GM23338 (cell line): ENCODE measurements at regions not wholly inside any gene's neighbourhood (a gene's known extent, or its start where the extent isn't known, plus 50 kb on each side); places are given as distances from the start of the nearest gene placed in this dataset.

Experiments
- ATAC-seq: fragments of 200-7000 bp; cut with Tn5 transposase; 3 replicates; pipeline ENCODE4 v1.9.1; 2020
- DNase-seq: peaks from one replicate; pipeline ENCODE4 v3.0.0-alpha.2; 2015; ENCODE audit warnings: low spot score
- H2AFZ ChIP-seq: fragments of 200-600 bp; sonication (generic); 2 replicates; pipeline ENCODE4 v1.8.0; 2016; ENCODE audit warnings: antibody characterized with exemption, mild to moderate bottlenecking, moderate library complexity
- H3F3A ChIP-seq: fragments of 200-600 bp; sonication (generic); replicated peaks from 2 replicates; pipeline ENCODE4 v1.8.0; 2017; ENCODE audit warnings: antibody characterized with exemption, mixed run types, low read depth
- H3K27ac ChIP-seq: fragments of 200-600 bp; sonication (generic); 2 replicates; pipeline ENCODE4 v1.6.1; 2016; ENCODE audit warnings: low read depth
- H3K27me3 ChIP-seq: fragments of 200-600 bp; sonication (generic); 2 replicates; pipeline ENCODE4 v1.8.0; 2016; ENCODE audit warnings: mild to moderate bottlenecking, mixed run types, moderate library complexity; ENCODE audit not compliant: insufficient read depth
- H3K36me3 ChIP-seq: fragments of 200-600 bp; sonication (generic); 2 replicates; pipeline ENCODE4 v1.8.0; 2016; ENCODE audit warnings: mild to moderate bottlenecking; ENCODE audit not compliant: insufficient read depth
- H3K4me1 ChIP-seq: fragments of 200-600 bp; sonication (generic); 2 replicates; pipeline ENCODE4 v1.8.0; 2016; ENCODE audit warnings: mild to moderate bottlenecking, moderate library complexity; ENCODE audit not compliant: insufficient read depth
- H3K4me2 ChIP-seq: fragments of 200-600 bp; sonication (generic); 2 replicates; pipeline ENCODE4 v1.7.1; 2017; ENCODE audit warnings: mixed run types
- H3K4me3 ChIP-seq: fragments of 200-600 bp; sonication (generic); 2 replicates; pipeline ENCODE4 v1.6.1; 2016; ENCODE audit warnings: mixed run types
- H3K79me2 ChIP-seq: fragments of 200-600 bp; sonication (generic); replicated peaks from 2 replicates; pipeline ENCODE4 v1.8.0; 2017; ENCODE audit warnings: mild to moderate bottlenecking; ENCODE audit not compliant: insufficient read depth
- H3K9me2 ChIP-seq: fragments of 200-600 bp; sonication (generic); 2 replicates; pipeline ENCODE4 v1.8.0; 2017; ENCODE audit not compliant: insufficient read depth
- H4K20me1 ChIP-seq: fragments of 200-600 bp; sonication (generic); replicated peaks from 2 replicates; pipeline ENCODE4 v1.8.0; 2017; ENCODE audit warnings: mild to moderate bottlenecking; ENCODE audit not compliant: insufficient read depth
- H3K27ac Mint-ChIP-seq: 2 replicates; pipeline ENCODE4 v1.8.0; 2020; ENCODE audit warnings: inconsistent platforms, mild to moderate bottlenecking, moderate library complexity, mixed read lengths
- H3K27me3 Mint-ChIP-seq: 3 replicates; pipeline ENCODE4 v1.8.0; 2022; ENCODE audit warnings: low read depth, mild to moderate bottlenecking, moderate library complexity, mixed read lengths, inconsistent platforms; ENCODE audit not compliant: insufficient read depth, poor library complexity
- H3K36me3 Mint-ChIP-seq: 3 replicates; pipeline ENCODE4 v1.8.0; 2021; ENCODE audit warnings: low read depth, mild to moderate bottlenecking, inconsistent platforms, moderate library complexity, mixed read lengths
- H3K4me1 Mint-ChIP-seq: 3 replicates; pipeline ENCODE4 v1.8.0; 2020; ENCODE audit warnings: mild to moderate bottlenecking, inconsistent platforms, mixed read lengths
- H3K4me3 Mint-ChIP-seq: 3 replicates; pipeline ENCODE4 v1.8.0; 2021; ENCODE audit warnings: moderate library complexity, mild to moderate bottlenecking, inconsistent platforms, mixed read lengths
- H3K9me3 Mint-ChIP-seq: 3 replicates; pipeline ENCODE4 v1.8.0; 2020; ENCODE audit warnings: moderate library complexity, mild to moderate bottlenecking, inconsistent platforms, mixed read lengths
- CREB1 ChIP-seq: fragments of 250-450 bp; sonication (Bioruptor Pico); IDR thresholded peaks from 2 replicates; pipeline ENCODE4 v1.5.0; 2020; ENCODE audit warnings: low read depth, mild to moderate bottlenecking, moderate library complexity
- CTCF ChIP-seq, 2 experiments: fragments of 200-600 bp in 1 of 2; sonication (generic) in 1 of 2; conservative IDR thresholded peaks; 2 replicates each; pipeline versions ENCODE4 v1.5.1 to v1.6.1; 2016 to 2017; ENCODE audit warnings: antibody characterized with exemption in 2 of 2, low read depth in 2 of 2, mild to moderate bottlenecking in 2 of 2, moderate library complexity in 1 of 2
- ETS1 ChIP-seq: IDR thresholded peaks from 2 replicates; pipeline ENCODE4 v1.6.1; 2016; ENCODE audit warnings: antibody characterized with exemption
- EZH2 ChIP-seq: fragments of 200-600 bp; sonication (generic); IDR thresholded peaks from one replicate; pipeline ENCODE4 v1.8.0; 2017; ENCODE audit warnings: antibody characterized with exemption, mild to moderate bottlenecking, low read depth; ENCODE audit not compliant: unreplicated experiment
- EZH2phosphoT487 ChIP-seq: fragments of 200-600 bp; sonication (generic); IDR thresholded peaks from one replicate; pipeline ENCODE4 v1.8.1; 2018; ENCODE audit warnings: antibody characterized with exemption; ENCODE audit not compliant: unreplicated experiment
- JUNB ChIP-seq: IDR thresholded peaks from one replicate; pipeline ENCODE4 v1.6.1; 2016; ENCODE audit warnings: antibody characterized with exemption; ENCODE audit not compliant: unreplicated experiment
- NANOG ChIP-seq: IDR thresholded peaks from 2 replicates; pipeline ENCODE4 v1.6.1; 2016; ENCODE audit warnings: antibody characterized with exemption, borderline replicate concordance
- POLR2AphosphoS5 ChIP-seq: IDR thresholded peaks from 2 replicates; pipeline ENCODE4 v1.6.1; 2016; ENCODE audit warnings: antibody characterized with exemption, low read depth
- ZNF114 ChIP-seq: fragments of 250-450 bp; sonication (Bioruptor Pico); IDR thresholded peaks from 2 replicates; pipeline ENCODE4 v1.5.0; 2020; ENCODE audit warnings: mild to moderate bottlenecking, moderate library complexity
- ZNF331 ChIP-seq: fragments of 250-450 bp; sonication (Bioruptor Pico); IDR thresholded peaks from 2 replicates; pipeline ENCODE4 v1.5.0; 2020; ENCODE audit warnings: low read depth, mild to moderate bottlenecking, moderate library complexity

DNA sequence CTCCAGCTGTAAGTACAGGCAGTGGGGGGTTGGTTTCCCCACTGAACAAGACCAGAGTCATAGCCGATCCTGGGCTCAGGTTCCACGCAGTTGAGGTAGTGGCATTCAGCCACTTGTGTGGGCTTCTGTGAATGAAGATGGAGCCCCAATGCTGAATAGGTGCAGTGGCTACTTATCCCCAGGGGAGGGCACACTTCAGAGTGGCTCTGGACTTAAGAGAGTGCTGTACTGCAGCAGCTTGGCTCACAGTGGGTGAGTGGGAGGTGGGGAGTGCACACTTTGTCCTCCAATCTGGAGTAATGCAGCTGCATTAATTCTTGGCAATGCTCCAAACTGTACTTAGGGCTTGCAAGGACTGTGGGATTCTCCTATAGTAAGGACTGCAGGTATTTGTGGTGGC lies 81.9 kb downstream of the BUB3 start:
- Histone ChIP-seq H4K20me1 (no peaks in the 10 kb centered on the region; the same call in 1 of the 2 replicates), H3F3A (no peaks in the 10 kb centered on the region), H3K79me2 (no peaks in the 10 kb centered on the region), H3K27ac (no peak overlapping the region), H3K36me3 (no peaks in the 10 kb centered on the region), H3K4me3 (no peak overlapping the region), H3K9me2 (peaks cover 10% of the 10 kb centered on the region; the same call in 1 of the 2 replicates), H3K27me3 (no peaks in the 10 kb centered on the region), H2AFZ (no peak overlapping the region), H3K4me2 (no peak overlapping the region), H3K4me1 (no peaks in the 10 kb centered on the region)
- TF ChIP-seq CTCF (conservative IDR thresholded peaks at IDR 0.05; ENCODE audit: low read depth in 2 of 2), result peak; percentile 51 to 67
- TF ChIP-seq ZNF114, result no peak
- Mint-ChIP-seq H3K27ac (no peak overlapping the region), H3K4me3 (no peak overlapping the region), H3K9me3 (no peaks in the 10 kb centered on the region; the same call in 2 of the 3 replicates), H3K27me3 (peaks cover 3% of the 10 kb centered on the region), H3K36me3 (peaks cover 11% of the 10 kb centered on the region; the same call in 1 of the 3 replicates), H3K4me1 (no peaks in the 10 kb centered on the region)
- DNase-seq (peak; percentile 49), ATAC-seq (peak; percentile 78)

- no peaks in the 10 kb centered on the region; the same call in 1 of the 2 replicates for H4K20me1 ChIP-seq
- H3K27ac Mint-ChIP-seq, result no peak overlapping the region
- TF ChIP-seq POLR2AphosphoS5 (no peak), EZH2 (no peak)
- no peaks in the 10 kb centered on the region for H3K79me2 ChIP-seq
- DNase-seq (no peak), ATAC-seq (no peak)
- no peaks in the 10 kb centered on the region for H3K36me3 ChIP-seq
- no peaks in the 10 kb centered on the region for H3K27me3 ChIP-seq
- no peaks in the 10 kb centered on the region for H3F3A ChIP-seq
- no peaks in the 10 kb centered on the region; the same call in 2 of the 3 replicates for H3K9me3 Mint-ChIP-seq
- no peak overlapping the region for H3K27ac ChIP-seq
- no peak overlapping the region for H3K4me3 Mint-ChIP-seq
- H3K27me3 Mint-ChIP-seq, result peaks cover 1% of the 10 kb centered on the region
- no peak overlapping the region for H3K4me3 ChIP-seq
- no peak overlapping the region for H2AFZ ChIP-seq
- H3K4me1 ChIP-seq, result no peaks in the 10 kb centered on the region
- H3K4me2 ChIP-seq, result no peak overlapping the region
- H3K9me2 ChIP-seq, result no peaks in the 10 kb centered on the region
- H3K4me1 Mint-ChIP-seq, result peaks cover 6% of the 10 kb centered on the region
- 0 out of 3 replicates have a peak, but pooled peaks cover 2% of the 10 kb centered on the region for H3K36me3 Mint-ChIP-seq
These were observed 86.0 kb downstream of the BUB3 start for GRCh38 chr10:123240250-123240649.

DNA sequence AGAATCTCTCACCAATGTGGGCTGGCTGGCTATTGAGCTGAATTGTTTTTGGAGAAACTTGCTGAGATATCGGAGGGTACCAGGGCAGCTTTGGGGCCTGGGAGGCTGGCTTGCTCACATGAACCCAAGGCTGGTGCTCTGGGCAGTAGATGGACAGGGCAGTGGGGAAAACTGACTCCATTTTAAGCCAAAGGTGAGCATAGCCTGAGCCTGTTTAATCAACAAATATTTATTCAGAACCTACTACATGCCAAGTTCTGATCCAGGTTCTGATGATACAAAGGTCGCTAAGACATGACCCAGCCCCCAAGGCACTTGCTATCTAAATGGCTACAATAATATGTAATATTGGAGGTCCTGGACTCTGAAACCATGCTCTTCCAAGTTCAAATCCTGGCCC lies 86.6 kb downstream of the BUB3 start:
- no peak for ATAC-seq
- Histone ChIP-seq H3K36me3 (no peaks in the 10 kb centered on the region), H2AFZ (no peak overlapping the region), H3K4me3 (no peak overlapping the region), H3K4me1 (no peaks in the 10 kb centered on the region), H3F3A (no peaks in the 10 kb centered on the region), H3K27me3 (no peaks in the 10 kb centered on the region), H3K4me2 (no peak overlapping the region), H3K27ac (no peak overlapping the region), H3K9me2 (no peaks in the 10 kb centered on the region), H4K20me1 (no peaks in the 10 kb centered on the region; the same call in 1 of the 2 replicates), H3K79me2 (no peaks in the 10 kb centered on the region)
- no peaks in the 10 kb centered on the region for H3K9me3 Mint-ChIP-seq
- TF ChIP-seq NANOG, result no peak
- TF ChIP-seq POLR2AphosphoS5, result no peak
- TF ChIP-seq ZNF331 (CRISPR knock-in tag), result no peak
- no peak for TF ChIP-seq JUNB
- TF ChIP-seq ZNF114, result no peak
- no peak for TF ChIP-seq EZH2phosphoT487
- TF ChIP-seq CREB1 (CRISPR knock-in tag), result no peak
- TF ChIP-seq ETS1, result no peak
- TF ChIP-seq EZH2, result no peak
- H3K27ac Mint-ChIP-seq, result no peak overlapping the region
- H3K4me3 Mint-ChIP-seq, result no peak overlapping the region
- H3K27me3 Mint-ChIP-seq, result peaks cover 1% of the 10 kb centered on the region
- H3K36me3 Mint-ChIP-seq, result no peaks in the 10 kb centered on the region
- peaks cover 6% of the 10 kb centered on the region for H3K4me1 Mint-ChIP-seq
- DNase-seq, result no peak
